Erythroblast (primary cell): ENCODE measurements at regions not wholly inside any gene's neighbourhood (a gene's known extent, or its start where the extent isn't known, plus 50 kb on each side); places are given as distances from the start of the nearest gene placed in this dataset.

Experiments used
- GATA1 ChIP-seq: IDR thresholded peaks from 2 replicates; pipeline ENCODE4 v1.6.1; 2011; ENCODE audit warnings: low read depth, mild to moderate bottlenecking, control low read depth, low read length, moderate library complexity
- POLR2A ChIP-seq: IDR thresholded peaks from 2 replicates; pipeline ENCODE4 v1.6.1; 2011; ENCODE audit warnings: mild to moderate bottlenecking, low read length

DNA sequence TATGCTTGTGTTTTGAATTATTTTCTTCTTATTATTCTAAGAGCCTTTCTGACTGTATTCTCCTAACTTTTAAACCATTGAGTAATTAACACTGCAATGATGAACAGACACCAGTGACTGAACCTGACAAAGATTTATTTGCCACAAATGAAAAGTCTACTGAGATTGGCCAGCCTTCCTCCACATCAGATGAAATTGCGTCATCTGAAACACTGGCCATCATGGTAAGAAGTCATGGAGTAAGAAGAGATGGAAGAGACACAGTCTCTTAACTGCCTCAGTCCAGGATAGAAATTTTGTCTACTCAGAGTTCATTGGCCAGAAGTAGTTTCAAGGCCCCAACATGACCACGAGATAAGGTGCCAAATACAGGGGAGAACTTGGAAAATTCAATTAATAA is 357.8 kb downstream of the BMPER start:
- TF ChIP-seq POLR2A (no peak), GATA1 (no peak)
